ENCODE measurements at regions not wholly inside any gene's neighbourhood (a gene's known extent, or its start where the extent isn't known, plus 50 kb on each side); places are given as distances from the start of the nearest gene placed in this dataset.
"Not testable (repeated sequence)": the region's sequence is repeated elsewhere in the genome, so short reads cannot be mapped to it uniquely, and the experiment has no call there.

GRCh38 chr2:193251909-193252308, 1057.2 kb upstream of the TMEFF2 start:
- DNase-seq (ENCODE audit: low spot score in 2 of 2) (no peak), ATAC-seq (no peak)
- Mint-ChIP-seq H3K36me3 (no peaks in the 10 kb centered on the region), H3K9me3 (no peaks in the 10 kb centered on the region), H3K27ac (no peak overlapping the region)

GRCh38 chr2:193250389-193250788, 1055.7 kb upstream of the TMEFF2 start:
- Mint-ChIP-seq H3K36me3 (no peaks in the 10 kb centered on the region), H3K9me3 (no peaks in the 10 kb centered on the region), H3K27ac (no peak overlapping the region)
- DNase-seq (ENCODE audit: low spot score in 2 of 2) (no peak), ATAC-seq (no peak)

GRCh38 chr2:193240752-193241151, 1046.0 kb upstream of the TMEFF2 start:
- ATAC-seq (no peak), DNase-seq (ENCODE audit: low spot score in 2 of 2) (no peak)
- Mint-ChIP-seq H3K9me3 (no peaks in the 10 kb centered on the region), H3K27ac (no peak overlapping the region), H3K36me3 (no peaks in the 10 kb centered on the region)

GRCh38 chr2:193231634-193232033, 1036.9 kb upstream of the TMEFF2 start:
- no peaks in the 10 kb centered on the region for H3K36me3 Mint-ChIP-seq
- ATAC-seq (no peak), DNase-seq (ENCODE audit: low spot score in 2 of 2) (no peak)
- no peak overlapping the region for H3K27ac Mint-ChIP-seq
- H3K9me3 Mint-ChIP-seq: no peaks in the 10 kb centered on the region

- H3K9me3 Mint-ChIP-seq: no peaks in the 10 kb centered on the region
- no peak for DNase-seq (ENCODE audit: low spot score in 2 of 2)
These were observed 1033.5 kb upstream of the TMEFF2 start for GRCh38 chr2:193228276-193228675.

GRCh38 chr2:193222454-193222853, 1027.7 kb upstream of the TMEFF2 start:
- H3K36me3 Mint-ChIP-seq: no peaks in the 10 kb centered on the region

More at GRCh38 chr2:193228276-193228675, 1033.5 kb upstream of the TMEFF2 start:
- Mint-ChIP-seq H3K36me3 (no peaks in the 10 kb centered on the region), H3K27ac (no peak overlapping the region)
- ATAC-seq: no peak

GRCh38 chr2:193219413-193219812, 1024.7 kb upstream of the TMEFF2 start:
- no peaks in the 10 kb centered on the region for H3K9me3 Mint-ChIP-seq
- ATAC-seq (no peak), DNase-seq (ENCODE audit: low spot score in 2 of 2) (no peak)
- no peaks in the 10 kb centered on the region for H3K36me3 Mint-ChIP-seq
- no peak overlapping the region for H3K27ac Mint-ChIP-seq

More at GRCh38 chr2:193222454-193222853, 1027.7 kb upstream of the TMEFF2 start:
- H3K9me3 Mint-ChIP-seq: no peaks in the 10 kb centered on the region
- ATAC-seq (no peak), DNase-seq (ENCODE audit: low spot score in 2 of 2) (no peak)
- H3K27ac Mint-ChIP-seq: no peak overlapping the region

- DNase-seq (ENCODE audit: low spot score in 2 of 2): no peak
- ATAC-seq: no peak
- Mint-ChIP-seq H3K27ac (no peak overlapping the region), H3K36me3 (no peaks in the 10 kb centered on the region), H3K9me3 (peaks cover 0 to 8% of the 10 kb centered on the region in 2 donors)
These were observed 1006.9 kb upstream of the TMEFF2 start for GRCh38 chr2:193201583-193201982.

- Mint-ChIP-seq H3K27ac (no peak overlapping the region), H3K9me3 (peaks cover 0 to 8% of the 10 kb centered on the region in 2 donors), H3K36me3 (no peaks in the 10 kb centered on the region)
- ATAC-seq (no peak), DNase-seq (ENCODE audit: low spot score in 2 of 2) (no peak)
These were observed 1004.6 kb upstream of the TMEFF2 start for GRCh38 chr2:193199322-193199721.

GRCh38 chr2:193187816-193188215, 993.1 kb upstream of the TMEFF2 start:
- Mint-ChIP-seq H3K27ac (no peak overlapping the region), H3K9me3 (no peaks in the 10 kb centered on the region), H3K36me3 (no peaks in the 10 kb centered on the region)
- ATAC-seq: no peak
- DNase-seq (ENCODE audit: low spot score in 2 of 2): no peak

- not testable (repeated sequence) for DNase-seq (ENCODE audit: low spot score in 2 of 2); ATAC-seq; H3K27ac Mint-ChIP-seq; H3K36me3 Mint-ChIP-seq; H3K9me3 Mint-ChIP-seq
These were observed 976.2 kb upstream of the TMEFF2 start for GRCh38 chr2:193170981-193171380.

- Mint-ChIP-seq H3K36me3 (no peaks in the 10 kb centered on the region), H3K27ac (no peak overlapping the region), H3K9me3 (peaks cover 0 to 3% of the 10 kb centered on the region in 2 donors)
- DNase-seq (ENCODE audit: low spot score in 2 of 2) (no peak), ATAC-seq (no peak)
These were observed 961.7 kb upstream of the TMEFF2 start for GRCh38 chr2:193156480-193156879.

GRCh38 chr2:193154076-193154475, 959.3 kb upstream of the TMEFF2 start:
- Mint-ChIP-seq H3K36me3 (no peaks in the 10 kb centered on the region), H3K9me3 (no peaks in the 10 kb centered on the region), H3K27ac (no peak overlapping the region)
- DNase-seq (ENCODE audit: low spot score in 2 of 2) (no peak), ATAC-seq (no peak)

- DNase-seq (ENCODE audit: low spot score in 2 of 2) (no peak), ATAC-seq (no peak)
- no peaks in the 10 kb centered on the region for H3K9me3 Mint-ChIP-seq
- H3K36me3 Mint-ChIP-seq: no peaks in the 10 kb centered on the region
- H3K27ac Mint-ChIP-seq: no peak overlapping the region
These were observed 958.8 kb upstream of the TMEFF2 start for GRCh38 chr2:193153576-193153975.

GRCh38 chr2:193142467-193142866, 947.7 kb upstream of the TMEFF2 start:
- not testable (repeated sequence) for H3K27ac Mint-ChIP-seq; H3K9me3 Mint-ChIP-seq; H3K36me3 Mint-ChIP-seq; ATAC-seq; DNase-seq (ENCODE audit: low spot score in 2 of 2)

- no peak for ATAC-seq
- Mint-ChIP-seq H3K36me3 (no peaks in the 10 kb centered on the region), H3K9me3 (peaks cover 6 to 7% of the 10 kb centered on the region in 2 donors), H3K27ac (no peak overlapping the region)
- DNase-seq (ENCODE audit: low spot score in 2 of 2): no peak
These were observed 947.3 kb upstream of the TMEFF2 start for GRCh38 chr2:193141998-193142397.

GRCh38 chr2:193140895-193141294, 946.2 kb upstream of the TMEFF2 start:
- not testable (repeated sequence) for H3K9me3 Mint-ChIP-seq; DNase-seq (ENCODE audit: low spot score in 2 of 2); H3K36me3 Mint-ChIP-seq; ATAC-seq; H3K27ac Mint-ChIP-seq

- H3K36me3 Mint-ChIP-seq: no peaks in the 10 kb centered on the region
- H3K27ac Mint-ChIP-seq: no peak overlapping the region
- ATAC-seq (no peak), DNase-seq (ENCODE audit: low spot score in 2 of 2) (no peak)
- peaks cover 0 to 3% of the 10 kb centered on the region in 2 donors for H3K9me3 Mint-ChIP-seq
These were observed 930.1 kb upstream of the TMEFF2 start for GRCh38 chr2:193124815-193125214.

- Mint-ChIP-seq H3K36me3 (no peaks in the 10 kb centered on the region), H3K27ac (no peak overlapping the region), H3K9me3 (no peaks in the 10 kb centered on the region)
- ATAC-seq: no peak
- no peak for DNase-seq (ENCODE audit: low spot score in 2 of 2)
These were observed 920.1 kb upstream of the TMEFF2 start for GRCh38 chr2:193114827-193115226.
